Stimulated activated naive CD4-positive, alpha-beta T cell treated with Interleukin-2 at 50 U/mL for 16 hours (primary cell): ENCODE measurements at regions not wholly inside any gene's neighbourhood (a gene's known extent, or its start where the extent isn't known, plus 50 kb on each side); places are given as distances from the start of the nearest gene placed in this dataset.
A peak's percentile ranks its signal among the peaks of the same experiment; 100 is the strongest.

Experiments
- DNase-seq: peaks from one replicate; lab custom pipeline; 2025; lab: John Stamatoyannopoulos, UW

GRCh38 chr10:62880162-62880561, 64.0 kb upstream of the EGR2 start:
- DNase-seq: no peak

GRCh38 chr10:62873866-62874265, 57.7 kb upstream of the EGR2 start:
- peak; percentile 10 for DNase-seq

GRCh38 chr10:62870866-62871265, 54.7 kb upstream of the EGR2 start:
- DNase-seq: peak; percentile 50

- DNase-seq: no peak
Measured at GRCh38 chr10:62869958-62870357, 53.8 kb upstream of the EGR2 start.

- DNase-seq: no peak
Measured at GRCh38 chr10:62866941-62867340, 50.8 kb upstream of the EGR2 start.

- no peak for DNase-seq
Measured at GRCh38 chr10:62866451-62866850, 50.3 kb upstream of the EGR2 start.
